Neural cell (in vitro differentiated cells): ENCODE measurements at regions not wholly inside any gene's neighbourhood (a gene's known extent, or its start where the extent isn't known, plus 50 kb on each side); places are given as distances from the start of the nearest gene placed in this dataset.

Source experiments
- H2AFZ ChIP-seq: fragments of 200-600, 300-800 bp; sonication (generic), shearing (Covaris generic); 2 replicates; pipeline ENCODE4 v1.6.0; 2014; ENCODE audit warnings: low read depth, mild to moderate bottlenecking, antibody characterized with exemption, low read length, moderate library complexity
- H3F3A ChIP-seq: fragments of 200-600 bp; shearing (Covaris generic); 2 replicates; pipeline ENCODE4 v1.6.1; 2016; ENCODE audit warnings: mild to moderate bottlenecking, moderate library complexity, mixed read lengths, antibody characterized with exemption, low read length; ENCODE audit not compliant: insufficient read depth, poor library complexity, severe bottlenecking
- H3K27ac ChIP-seq: fragments of 200-600, 300-800 bp; sonication (generic), shearing (Covaris generic); 2 replicates; pipeline ENCODE4 v1.5.1; 2014; ENCODE audit warnings: mild to moderate bottlenecking, low read length, moderate library complexity
- H3K27me3 ChIP-seq: fragments of 300-800, 200-600 bp; sonication (generic), shearing (Covaris generic); 2 replicates; pipeline ENCODE4 v1.6.0; 2014; ENCODE audit warnings: mild to moderate bottlenecking, low read depth, low read length, moderate library complexity; ENCODE audit not compliant: insufficient read depth
- H3K36me3 ChIP-seq: fragments of 300-800, 200-600 bp; sonication (generic), shearing (Covaris generic); 2 replicates; pipeline ENCODE4 v1.5.1; 2014; ENCODE audit warnings: mild to moderate bottlenecking, antibody characterized with exemption, low read length, moderate library complexity; ENCODE audit not compliant: insufficient read depth
- H3K4me2 ChIP-seq: fragments of 300-800, 200-600 bp; sonication (generic), shearing (Covaris generic); 2 replicates; pipeline ENCODE4 v1.6.0; 2014; ENCODE audit warnings: mild to moderate bottlenecking, low read length
- H3K4me3 ChIP-seq: fragments of 300-800, 200-600 bp; sonication (generic), shearing (Covaris generic); 2 replicates; pipeline ENCODE4 v1.5.1; 2014; ENCODE audit warnings: mild to moderate bottlenecking, low read length, moderate library complexity
- H3K79me2 ChIP-seq: fragments of 200-600 bp; shearing (Covaris generic); replicated peaks from 2 replicates; pipeline ENCODE4 v1.6.0; 2014; ENCODE audit warnings: mild to moderate bottlenecking, low read length, moderate library complexity; ENCODE audit not compliant: insufficient read depth
- H3K9ac ChIP-seq: fragments of 300-800, 200-600 bp; sonication (generic), shearing (Covaris generic); 2 replicates; pipeline ENCODE4 v1.6.1; 2016; ENCODE audit warnings: mild to moderate bottlenecking, low read length, mixed read lengths
- H3K9me2 ChIP-seq: fragments of 200-600 bp; shearing (Covaris generic); 2 replicates; pipeline ENCODE4 v1.6.1; 2016; ENCODE audit warnings: mild to moderate bottlenecking, low read length, mixed read lengths; ENCODE audit not compliant: insufficient read depth
- H3K9me3 ChIP-seq: fragments of 200-600, 300-800 bp; sonication (generic), shearing (Covaris generic); 2 replicates; pipeline ENCODE4 v1.6.1; 2016; ENCODE audit warnings: mild to moderate bottlenecking, mixed run types, low read length, moderate library complexity, mixed read lengths
- H4K20me1 ChIP-seq: fragments of 200-600 bp; shearing (Covaris generic); 2 replicates; pipeline ENCODE4 v1.6.1; 2016; ENCODE audit warnings: mild to moderate bottlenecking, mixed run types; ENCODE audit not compliant: insufficient read depth
- CTCF ChIP-seq: fragments of 450-650 bp; IDR thresholded peaks from 2 replicates; pipeline ENCODE4 v1.5.1; 2014; ENCODE audit warnings: antibody characterized with exemption, mild to moderate bottlenecking, moderate library complexity; ENCODE audit not compliant: poor library complexity, severe bottlenecking
- EP300 ChIP-seq: fragments of 450-650 bp; conservative IDR thresholded peaks from 2 replicates; pipeline ENCODE4 v1.6.1; 2014; ENCODE audit warnings: antibody characterized with exemption, mild to moderate bottlenecking, moderate library complexity; ENCODE audit not compliant: poor library complexity, severe bottlenecking
- EZH2 ChIP-seq: fragments of 200-600, 300-800 bp; shearing (Covaris generic), sonication (generic); IDR thresholded peaks from 2 replicates; pipeline ENCODE4 v1.6.1; 2014; ENCODE audit warnings: antibody characterized with exemption, low read length, borderline replicate concordance, mild to moderate bottlenecking; ENCODE audit not compliant: insufficient read depth, poor library complexity, severe bottlenecking
- MXI1 ChIP-seq: fragments of 450-650 bp; conservative IDR thresholded peaks from 2 replicates; pipeline ENCODE4 v1.6.1; 2014; ENCODE audit warnings: antibody characterized with exemption, mild to moderate bottlenecking; ENCODE audit not compliant: poor library complexity, severe bottlenecking
- POLR2AphosphoS5 ChIP-seq: IDR thresholded peaks from 2 replicates; pipeline ENCODE4 v1.6.1; 2012
- RAD21 ChIP-seq: fragments of 450-650 bp; conservative IDR thresholded peaks from 2 replicates; pipeline ENCODE4 v1.6.1; 2014; ENCODE audit warnings: antibody characterized with exemption, mild to moderate bottlenecking, moderate library complexity
- REST ChIP-seq: IDR thresholded peaks from 2 replicates; pipeline ENCODE4 v1.6.1; 2012; ENCODE audit warnings: borderline replicate concordance
- SMC3 ChIP-seq: fragments of 450-650 bp; conservative IDR thresholded peaks from 2 replicates; pipeline ENCODE4 v1.6.1; 2014; ENCODE audit warnings: antibody characterized with exemption, mild to moderate bottlenecking, moderate library complexity; ENCODE audit not compliant: poor library complexity
- TAF1 ChIP-seq: IDR thresholded peaks from 2 replicates; pipeline ENCODE4 v1.6.1; 2012; ENCODE audit warnings: low read depth

DNA sequence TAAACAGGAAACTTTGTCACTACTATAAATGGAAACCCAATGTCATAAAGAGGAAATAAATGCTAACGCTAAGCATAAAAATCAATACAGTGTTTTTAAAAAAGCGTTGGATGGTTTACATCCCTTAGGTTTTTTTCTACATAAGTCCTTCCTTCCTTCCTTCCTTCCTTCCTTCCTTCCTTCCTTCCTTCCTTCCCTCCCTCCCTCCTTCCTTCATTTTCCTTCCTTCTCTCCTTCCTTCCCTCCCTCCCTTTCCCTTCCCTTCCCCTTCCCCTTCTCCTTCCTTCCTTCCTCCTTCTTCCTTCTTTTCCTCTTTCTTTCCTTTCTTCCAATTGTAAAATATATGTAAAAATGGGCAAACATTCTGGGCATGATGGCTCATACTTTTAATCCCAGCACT is 108.3 kb downstream of the HAPSTR1 start:
- Histone ChIP-seq H3F3A (no peaks in the 10 kb centered on the region), H3K4me3 (no peak overlapping the region), H3K79me2 (no peaks in the 10 kb centered on the region), H4K20me1 (no peaks in the 10 kb centered on the region), H3K27me3 (no peaks in the 10 kb centered on the region), H3K9ac (no peak overlapping the region), H2AFZ (no peak overlapping the region), H3K9me3 (no peaks in the 10 kb centered on the region), H3K36me3 (no peaks in the 10 kb centered on the region), H3K9me2 (no peaks in the 10 kb centered on the region), H3K4me2 (no peak overlapping the region), H3K27ac (no peak overlapping the region)
- no peak for TF ChIP-seq MXI1
- no peak for TF ChIP-seq POLR2AphosphoS5

GRCh38 chr16:9203956-9204355 is 112.5 kb downstream of the HAPSTR1 start:
- no peak overlapping the region for H3K27ac ChIP-seq
- no peaks in the 10 kb centered on the region for H3K36me3 ChIP-seq
- H3K9me3 ChIP-seq = no peaks in the 10 kb centered on the region
- no peaks in the 10 kb centered on the region for H3K9me2 ChIP-seq
- no peak overlapping the region for H3K9ac ChIP-seq
- TF ChIP-seq CTCF (no peak), REST (no peak), POLR2AphosphoS5 (no peak), RAD21 (no peak), SMC3 (no peak), EP300 (no peak), EZH2 (no peak), MXI1 (no peak), TAF1 (no peak)
- no peak overlapping the region for H3K4me2 ChIP-seq
- no peaks in the 10 kb centered on the region for H4K20me1 ChIP-seq
- H3K4me3 ChIP-seq = no peak overlapping the region
- no peaks in the 10 kb centered on the region for H3K27me3 ChIP-seq
- H3K79me2 ChIP-seq = no peaks in the 10 kb centered on the region
- H2AFZ ChIP-seq = no peak overlapping the region
- H3F3A ChIP-seq = no peaks in the 10 kb centered on the region

- Histone ChIP-seq H3F3A (no peaks in the 10 kb centered on the region), H3K27ac (no peak overlapping the region), H3K4me3 (no peak overlapping the region), H3K36me3 (no peaks in the 10 kb centered on the region), H3K27me3 (no peaks in the 10 kb centered on the region), H3K4me2 (no peak overlapping the region), H2AFZ (no peak overlapping the region), H3K9ac (no peak overlapping the region), H3K9me3 (no peaks in the 10 kb centered on the region), H3K9me2 (no peaks in the 10 kb centered on the region), H4K20me1 (no peaks in the 10 kb centered on the region), H3K79me2 (no peaks in the 10 kb centered on the region)
- TF ChIP-seq REST = no peak
- TF ChIP-seq POLR2AphosphoS5 = no peak
- TF ChIP-seq TAF1 = no peak
- no peak for TF ChIP-seq RAD21
Measured at GRCh38 chr16:9205661-9206060, 114.2 kb downstream of the HAPSTR1 start.
